CD8-positive, alpha-beta memory T cell (primary cell): ENCODE measurements at regions not wholly inside any gene's neighbourhood (a gene's known extent, or its start where the extent isn't known, plus 50 kb on each side); places are given as distances from the start of the nearest gene placed in this dataset.
"Not testable (repeated sequence)": the region's sequence is repeated elsewhere in the genome, so short reads cannot be mapped to it uniquely, and the experiment has no call there.

Source experiments
- CTCF ChIA-PET: fragments of 350-600 bp; sonication (Branson Sonifier 250); formaldehyde crosslinking; loops from one replicate; lab custom pipeline; 2021; ENCODE audit warnings: antibody characterized with exemption; lab: Charles Lee
- POLR2A ChIA-PET: fragments of 350-600 bp; sonication (Branson Sonifier 250); formaldehyde crosslinking; loops from one replicate; lab custom pipeline; 2021; ENCODE audit warnings: antibody characterized with exemption; lab: Charles Lee
- DNase-seq, 5 donors: peaks; one replicate each; pipeline versions ENCODE4 v3.0.0 to v3.0.0-alpha.2; 2020 to 2022; ENCODE audit warnings: mixed read lengths in 1 of 5
- H3K27ac ChIP-seq: one replicate; pipeline ENCODE4 v1.7.0; 2013; ENCODE audit warnings: low read depth, mild to moderate bottlenecking, low read length, moderate library complexity
- H3K27me3 ChIP-seq: 2 replicates; pipeline ENCODE4 v1.7.0; 2013; ENCODE audit warnings: low read length, mild to moderate bottlenecking; ENCODE audit not compliant: insufficient read depth, poor library complexity, severe bottlenecking
- H3K36me3 ChIP-seq: 2 replicates; pipeline ENCODE4 v1.7.0; 2013; ENCODE audit warnings: mild to moderate bottlenecking, low read length, moderate library complexity; ENCODE audit not compliant: insufficient read depth
- H3K4me1 ChIP-seq: 2 replicates; pipeline ENCODE4 v1.7.0; 2013; ENCODE audit warnings: mild to moderate bottlenecking, low read length, moderate library complexity; ENCODE audit not compliant: insufficient read depth
- H3K4me3 ChIP-seq: 2 replicates; pipeline ENCODE4 v1.7.0; 2013; ENCODE audit warnings: mild to moderate bottlenecking, low read length
- H3K9me3 ChIP-seq: 2 replicates; pipeline ENCODE4 v1.7.0; 2013; ENCODE audit warnings: mild to moderate bottlenecking, low read length
- H3K27ac Mint-ChIP-seq, 8 donors: one replicate each; pipeline ENCODE4 v1.8.0; 2020 to 2021; ENCODE audit warnings: mixed read lengths in 8 of 8, mild to moderate bottlenecking in 6 of 8, inconsistent platforms in 3 of 8, moderate library complexity in 3 of 8
- H3K27me3 Mint-ChIP-seq, 2 donors: one replicate each; pipeline ENCODE4 v1.8.0; 2020 to 2021; ENCODE audit warnings: mixed read lengths in 2 of 2, mild to moderate bottlenecking in 1 of 2, moderate library complexity in 1 of 2
- H3K36me3 Mint-ChIP-seq, 3 donors: one replicate each; pipeline ENCODE4 v1.8.0; 2020 to 2021; ENCODE audit warnings: mixed read lengths in 3 of 3, inconsistent platforms in 1 of 3, mild to moderate bottlenecking in 1 of 3
- H3K4me1 Mint-ChIP-seq, 3 donors: one replicate each; pipeline ENCODE4 v1.8.0; 2020 to 2021; ENCODE audit warnings: mixed read lengths in 3 of 3, inconsistent platforms in 1 of 3, mild to moderate bottlenecking in 1 of 3
- H3K4me3 Mint-ChIP-seq, 7 donors: one replicate each; pipeline ENCODE4 v1.8.0; 2020 to 2021; ENCODE audit warnings: mixed read lengths in 7 of 7, mild to moderate bottlenecking in 6 of 7, moderate library complexity in 4 of 7, inconsistent platforms in 2 of 7
- H3K9me3 Mint-ChIP-seq, 5 donors: one replicate each; pipeline ENCODE4 v1.8.0; 2020 to 2022; ENCODE audit warnings: mixed read lengths in 5 of 5, mild to moderate bottlenecking in 3 of 5, moderate library complexity in 2 of 5, inconsistent platforms in 1 of 5

GRCh38 chr6:147441751-147442150 lies 66.7 kb upstream of the SAMD5 start:
- Histone ChIP-seq H3K27me3 (no peaks in the 10 kb centered on the region), H3K9me3 (no peaks in the 10 kb centered on the region), H3K4me1 (no peaks in the 10 kb centered on the region), H3K4me3 (no peak overlapping the region), H3K36me3 (no peaks in the 10 kb centered on the region), H3K27ac (no peak overlapping the region)
- H3K36me3 Mint-ChIP-seq = no peaks in the 10 kb centered on the region
- H3K4me1 Mint-ChIP-seq = no peaks in the 10 kb centered on the region
- H3K9me3 Mint-ChIP-seq = no peaks in the 10 kb centered on the region
- H3K4me3 Mint-ChIP-seq = no peak overlapping the region
- ChIA-PET POLR2A (no interaction called here), CTCF (interaction anchor here (1.3 kb wide), 1 partner anchor 10 kb away, joined by 3 read pairs; no protein-coding TSS in a partner anchor)
- no peak overlapping the region for H3K27ac Mint-ChIP-seq
- DNase-seq = no peak
- H3K27me3 Mint-ChIP-seq = peaks cover 5 to 19% of the 10 kb centered on the region in 2 donors

- H3K4me3 ChIP-seq = no peak overlapping the region
- H3K9me3 ChIP-seq = no peaks in the 10 kb centered on the region
- peaks cover 0 to 3% (median 0%) of the 10 kb centered on the region in 5 donors for H3K9me3 Mint-ChIP-seq
- no peaks in the 10 kb centered on the region for H3K36me3 Mint-ChIP-seq
- POLR2A ChIA-PET = no interaction called here
- no peak overlapping the region for H3K27ac Mint-ChIP-seq
- no peak overlapping the region for H3K27ac ChIP-seq
- peaks cover 7 to 14% of the 10 kb centered on the region in 2 donors for H3K27me3 Mint-ChIP-seq
- no peaks in the 10 kb centered on the region for H3K27me3 ChIP-seq
- DNase-seq = no peak
- H3K36me3 ChIP-seq = no peaks in the 10 kb centered on the region
- H3K4me1 ChIP-seq = no peaks in the 10 kb centered on the region
- H3K4me1 Mint-ChIP-seq = peaks cover 0 to 2% (median 0%) of the 10 kb centered on the region in 3 donors
- no peak overlapping the region for H3K4me3 Mint-ChIP-seq
- CTCF ChIA-PET = no interaction called here
Observed at GRCh38 chr6:147447835-147448611, 60.5 kb upstream of the SAMD5 start.

- Mint-ChIP-seq H3K4me3 (no peak overlapping the region), H3K27ac (no peak overlapping the region), H3K4me1 (peaks cover 0 to 2% (median 0%) of the 10 kb centered on the region in 3 donors), H3K27me3 (peaks cover 7 to 11% of the 10 kb centered on the region in 2 donors), H3K9me3 (peaks cover 0 to 3% (median 0%) of the 10 kb centered on the region in 5 donors), H3K36me3 (no peaks in the 10 kb centered on the region)
- no peaks in the 10 kb centered on the region for H3K4me1 ChIP-seq
- H3K27ac ChIP-seq = no peak overlapping the region
- no peak for DNase-seq
- no peaks in the 10 kb centered on the region for H3K36me3 ChIP-seq
- no peak overlapping the region for H3K4me3 ChIP-seq
- POLR2A ChIA-PET = no interaction called here
- no peaks in the 10 kb centered on the region for H3K9me3 ChIP-seq
- H3K27me3 ChIP-seq = no peaks in the 10 kb centered on the region
- CTCF ChIA-PET = no interaction called here
Observed at GRCh38 chr6:147448775-147449174, 59.7 kb upstream of the SAMD5 start.

GRCh38 chr6:147449405-147450161 lies 58.9 kb upstream of the SAMD5 start:
- H3K27ac Mint-ChIP-seq = no peak overlapping the region
- POLR2A ChIA-PET = no interaction called here
- DNase-seq = no peak
- peaks cover 0 to 3% (median 0%) of the 10 kb centered on the region in 5 donors for H3K9me3 Mint-ChIP-seq
- H3K27me3 ChIP-seq = no peaks in the 10 kb centered on the region
- H3K36me3 ChIP-seq = no peaks in the 10 kb centered on the region
- no peak overlapping the region for H3K4me3 ChIP-seq
- no peaks in the 10 kb centered on the region for H3K36me3 Mint-ChIP-seq
- H3K9me3 ChIP-seq = no peaks in the 10 kb centered on the region
- H3K4me1 ChIP-seq = no peaks in the 10 kb centered on the region
- CTCF ChIA-PET = no interaction called here
- no peak overlapping the region for H3K27ac ChIP-seq
- H3K27me3 Mint-ChIP-seq = peaks cover 7 to 11% of the 10 kb centered on the region in 2 donors
- peaks cover 0 to 2% (median 0%) of the 10 kb centered on the region in 3 donors for H3K4me1 Mint-ChIP-seq
- no peak overlapping the region for H3K4me3 Mint-ChIP-seq

- Mint-ChIP-seq H3K4me3 (no peak overlapping the region), H3K4me1 (no peaks in the 10 kb centered on the region), H3K27ac (no peak overlapping the region), H3K9me3 (peaks cover 0 to 3% (median 0%) of the 10 kb centered on the region in 5 donors), H3K27me3 (peaks cover 9% of the 10 kb centered on the region in 2 donors), H3K36me3 (no peaks in the 10 kb centered on the region)
- ChIA-PET POLR2A (no interaction called here), CTCF (no interaction called here)
- Histone ChIP-seq H3K4me1 (no peaks in the 10 kb centered on the region), H3K36me3 (no peaks in the 10 kb centered on the region), H3K27ac (no peak overlapping the region), H3K9me3 (no peaks in the 10 kb centered on the region), H3K27me3 (no peaks in the 10 kb centered on the region), H3K4me3 (no peak overlapping the region)
- DNase-seq = no peak
Observed at GRCh38 chr6:147453361-147453760, 55.1 kb upstream of the SAMD5 start.

GRCh38 chr6:147454862-147455261 lies 53.6 kb upstream of the SAMD5 start:
- H3K27ac Mint-ChIP-seq, H3K4me1 Mint-ChIP-seq: not testable (repeated sequence)

More at GRCh38 chr6:147454862-147455261, 53.6 kb upstream of the SAMD5 start:
- H3K9me3 Mint-ChIP-seq, H3K4me1 ChIP-seq, H3K27me3 Mint-ChIP-seq, H3K9me3 ChIP-seq, H3K27me3 ChIP-seq, H3K4me3 ChIP-seq, H3K36me3 Mint-ChIP-seq, H3K36me3 ChIP-seq, POLR2A ChIA-PET, H3K4me3 Mint-ChIP-seq, H3K27ac ChIP-seq, DNase-seq, CTCF ChIA-PET: not testable (repeated sequence)
